Stimulated activated CD4-positive, alpha-beta T cell treated with anti-CD3 and anti-CD28 coated beads, Interleukin-4, amount 100 ng/mL, for 48 hours (primary cell): ENCODE measurements at regions not wholly inside any gene's neighbourhood (a gene's known extent, or its start where the extent isn't known, plus 50 kb on each side); places are given as distances from the start of the nearest gene placed in this dataset.

Experiments
- DNase-seq, 2 donors: peaks; one replicate each; pipeline ENCODE4 v3.0.0-alpha.2; 2020; ENCODE audit warnings: low read depth in 2 of 2

DNA sequence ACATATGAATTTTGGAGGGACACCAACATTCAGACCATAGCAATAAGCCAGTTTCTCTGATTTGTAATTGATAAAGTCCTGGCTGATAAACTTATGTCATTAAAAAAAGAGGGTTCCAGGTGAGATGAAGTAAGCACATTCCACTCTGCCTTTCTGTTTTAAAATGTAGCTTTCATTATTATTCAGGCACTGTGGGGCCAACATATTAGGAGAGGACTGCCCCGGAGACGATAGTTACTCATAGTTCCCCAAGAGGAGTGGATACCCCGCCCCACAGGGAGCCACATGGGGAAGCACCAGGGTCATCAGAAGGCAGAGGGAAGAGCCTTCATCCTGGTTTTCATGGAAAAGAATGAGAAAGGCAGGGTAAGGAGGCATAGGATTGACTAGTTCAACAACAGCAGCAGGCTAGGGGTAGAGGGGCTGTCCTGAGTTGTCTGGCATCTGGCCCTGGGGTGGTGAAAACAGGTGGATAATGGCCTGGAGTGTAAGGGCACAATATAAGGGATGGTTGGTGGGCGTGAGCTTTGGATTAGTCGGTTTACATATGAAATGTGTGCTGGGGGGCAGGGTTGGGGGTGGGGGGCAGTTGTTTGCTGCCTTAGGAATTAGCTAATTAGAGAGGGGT, 78.7 kb upstream of the PROK2 start:
- no peak for DNase-seq

DNA sequence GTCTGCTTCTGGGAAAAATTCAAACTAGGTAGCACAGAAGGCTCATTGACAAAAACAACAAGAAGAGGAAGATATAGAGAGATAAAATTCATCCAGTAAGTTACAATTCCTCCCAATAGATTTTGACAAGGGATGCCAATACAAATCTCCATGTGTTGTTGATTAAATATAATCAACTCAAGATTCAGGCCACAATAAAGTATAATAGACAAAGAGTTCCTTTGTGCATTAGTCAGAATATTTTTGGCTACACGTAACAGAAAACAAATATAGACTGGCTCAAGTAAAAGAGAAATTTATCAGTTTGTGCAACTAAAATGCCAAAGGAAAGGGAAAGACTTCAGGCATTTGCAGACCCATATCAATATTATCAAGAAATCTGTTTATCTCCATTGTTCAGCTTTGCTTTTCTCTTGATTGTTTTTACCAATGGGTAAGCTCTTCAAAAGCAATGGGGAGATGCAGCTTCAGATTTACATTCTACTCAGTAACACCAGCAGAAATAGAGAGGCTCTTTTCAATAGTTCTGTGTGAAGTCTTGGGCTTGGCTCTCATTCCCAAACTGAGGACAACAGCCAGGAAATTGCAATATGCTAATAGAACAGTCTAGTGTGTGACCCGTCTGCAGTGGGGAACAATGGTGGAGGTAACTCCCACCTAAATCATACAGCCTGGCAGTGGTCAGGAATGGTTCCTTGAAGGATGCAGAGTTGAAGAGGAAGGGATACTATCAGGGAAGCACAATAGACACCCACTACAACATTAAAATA, 77.6 kb upstream of the PROK2 start:
- no peak for DNase-seq

DNA sequence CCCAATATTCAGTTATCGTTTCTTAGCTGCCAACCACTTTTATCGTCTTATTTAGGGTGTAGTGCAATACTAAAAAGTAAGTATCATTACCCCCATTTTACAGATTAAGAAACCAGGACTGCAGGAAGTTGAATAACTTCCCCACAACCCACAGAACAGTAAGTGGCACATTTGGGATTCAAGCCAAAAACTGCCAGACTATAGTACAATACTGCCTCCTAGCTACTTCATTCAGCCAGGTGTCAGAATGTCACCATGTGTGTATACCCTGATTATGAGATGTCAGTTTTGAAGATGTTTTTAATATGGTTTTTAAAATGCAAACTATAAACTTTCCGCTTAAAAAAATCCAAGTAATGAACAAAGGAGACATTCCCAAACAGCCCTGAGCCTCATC, 74.2 kb upstream of the PROK2 start:
- no peak for DNase-seq

DNA sequence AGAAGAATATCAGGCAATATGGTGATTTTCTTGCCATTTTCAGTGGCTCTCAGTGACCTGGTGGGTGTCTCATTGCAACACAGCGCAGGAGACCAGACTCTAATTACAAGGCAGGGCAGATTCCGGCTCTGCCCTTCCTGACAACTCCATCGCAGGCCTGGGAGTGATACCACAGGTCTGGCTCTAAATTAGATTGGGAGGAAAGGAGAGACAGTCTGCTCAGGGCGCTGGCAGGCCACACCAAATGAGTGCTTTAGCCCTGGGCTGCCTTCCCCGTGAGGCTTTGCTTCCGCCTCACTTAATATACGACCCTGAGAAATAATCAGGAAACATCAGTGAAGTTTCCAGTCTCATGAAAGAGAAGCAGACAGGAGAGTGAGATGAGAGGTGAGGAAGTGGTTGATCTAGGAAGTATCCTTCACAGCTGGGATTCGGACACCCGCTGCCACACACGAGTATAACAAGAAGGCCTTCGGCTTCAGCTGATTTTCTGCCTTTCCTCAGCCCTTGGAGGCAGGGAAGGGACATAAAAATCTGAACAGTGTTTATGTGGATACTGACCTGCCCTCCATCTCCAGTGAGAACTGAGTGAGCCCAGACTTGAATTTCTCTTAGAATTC, 73.7 kb upstream of the PROK2 start:
- DNase-seq, result no peak

DNA sequence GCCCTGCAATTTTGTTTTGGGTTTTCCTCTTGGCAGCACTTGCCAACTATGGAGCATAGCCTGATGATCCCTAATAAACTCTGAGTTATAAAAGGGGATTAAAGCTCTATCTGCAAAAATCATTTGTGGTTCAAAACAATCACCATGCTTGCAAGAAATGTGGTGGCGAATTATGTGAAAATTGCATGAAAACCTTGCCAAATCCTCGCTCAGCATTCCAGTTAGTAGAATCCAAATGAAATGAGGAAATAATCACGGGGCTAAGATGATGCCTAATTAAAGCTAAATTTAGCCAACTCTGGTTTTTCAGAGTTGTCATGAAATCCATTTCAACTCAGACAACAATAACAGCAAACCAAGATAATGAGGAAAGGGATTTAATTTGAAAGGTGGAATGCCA, 73.0 kb upstream of the PROK2 start:
- no peak for DNase-seq

DNA sequence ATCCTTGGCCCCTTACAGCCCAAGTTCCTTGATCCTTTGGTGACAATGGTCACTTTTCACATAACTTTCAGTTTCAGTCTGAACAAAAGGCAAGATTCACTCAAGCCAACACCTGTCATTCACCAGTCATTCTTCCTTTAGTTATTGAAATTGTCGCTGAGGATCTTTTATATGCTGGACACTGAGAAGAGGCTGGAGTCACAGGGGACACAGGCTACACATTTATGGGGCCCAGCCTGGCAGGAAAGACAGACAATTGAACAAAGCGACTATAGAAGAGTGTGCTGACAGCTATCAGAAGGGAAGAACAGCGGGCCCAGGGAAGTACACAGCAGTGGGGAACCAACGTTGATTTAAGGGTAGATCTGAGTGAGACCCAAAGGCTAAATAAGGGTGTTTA, 69.8 kb upstream of the PROK2 start:
- no peak for DNase-seq

DNA sequence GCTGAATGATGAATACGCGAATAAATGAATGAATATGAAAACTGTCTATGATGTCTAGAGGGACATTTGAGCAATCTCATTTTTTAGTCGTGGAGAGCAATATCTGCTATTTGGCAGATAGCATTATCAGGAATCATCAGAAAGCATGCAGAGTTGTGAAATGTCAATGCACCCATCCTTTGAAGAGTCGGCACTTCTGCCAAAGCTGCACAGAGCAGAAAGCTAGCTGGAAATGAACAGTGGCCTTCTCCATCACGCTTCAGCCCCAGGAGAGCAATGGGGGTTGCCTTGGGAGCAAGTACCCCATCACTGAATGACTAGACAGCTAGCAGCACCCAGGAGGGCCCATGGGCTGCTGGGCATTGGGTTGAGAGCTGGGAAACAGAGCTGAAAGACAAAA, 69.1 kb upstream of the PROK2 start:
- no peak for DNase-seq

DNA sequence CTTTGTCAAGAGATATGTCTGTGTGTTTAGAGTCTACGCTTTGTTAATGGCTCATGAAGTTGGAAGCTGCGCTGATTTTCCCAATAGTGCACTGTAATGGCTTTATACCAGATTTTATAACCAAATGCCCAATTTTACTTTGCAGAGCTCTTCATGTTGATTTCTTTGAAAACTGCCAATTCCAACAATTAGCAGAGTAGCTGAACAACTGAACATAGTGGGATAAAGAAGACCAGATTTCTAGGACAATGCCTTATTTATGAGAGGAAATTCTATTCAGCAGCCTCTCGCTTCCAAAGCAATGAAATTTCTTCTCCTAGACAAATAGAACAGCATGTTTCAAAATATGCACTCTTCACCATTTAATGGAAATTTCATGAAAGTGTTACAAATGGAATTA, 66.9 kb upstream of the PROK2 start:
- no peak for DNase-seq

DNA sequence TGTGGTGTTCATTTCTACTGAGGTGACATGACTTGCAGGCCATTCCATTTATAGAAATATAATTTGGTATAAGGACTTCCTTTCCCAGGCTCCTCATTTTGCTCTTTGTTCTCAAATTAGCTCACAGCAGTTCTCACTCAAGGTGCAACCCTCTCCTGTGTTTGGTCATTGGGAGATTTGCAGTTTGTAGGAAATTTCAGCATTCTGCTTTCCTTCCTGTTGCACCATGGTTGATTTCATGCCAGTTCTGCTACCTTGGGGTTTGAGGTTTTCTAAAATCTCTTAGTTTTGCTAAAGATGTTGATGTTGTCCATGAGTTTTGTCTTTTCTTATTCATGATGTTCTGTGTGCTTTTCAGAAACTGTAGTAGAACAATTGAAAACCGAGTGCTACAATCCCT, 65.7 kb upstream of the PROK2 start:
- DNase-seq, result no peak

DNA sequence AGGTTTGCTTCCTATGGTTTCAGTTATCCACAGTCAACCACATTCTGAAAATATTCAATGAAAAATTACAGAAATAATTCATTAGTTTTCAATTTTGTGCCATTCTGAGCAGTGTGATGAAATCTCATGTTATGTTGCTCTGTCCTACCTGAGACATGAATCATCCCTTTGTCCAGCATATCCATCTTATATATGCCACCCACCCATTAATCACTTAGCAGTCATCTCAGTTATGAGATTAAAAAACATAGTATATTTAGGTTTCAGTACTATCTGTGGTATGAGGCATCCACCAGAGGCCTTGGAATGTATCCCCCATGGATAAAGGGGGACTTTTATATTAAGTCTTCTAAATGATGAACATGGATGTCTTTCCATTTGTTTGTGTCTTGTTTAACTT, 64.7 kb upstream of the PROK2 start:
- no peak for DNase-seq

DNA sequence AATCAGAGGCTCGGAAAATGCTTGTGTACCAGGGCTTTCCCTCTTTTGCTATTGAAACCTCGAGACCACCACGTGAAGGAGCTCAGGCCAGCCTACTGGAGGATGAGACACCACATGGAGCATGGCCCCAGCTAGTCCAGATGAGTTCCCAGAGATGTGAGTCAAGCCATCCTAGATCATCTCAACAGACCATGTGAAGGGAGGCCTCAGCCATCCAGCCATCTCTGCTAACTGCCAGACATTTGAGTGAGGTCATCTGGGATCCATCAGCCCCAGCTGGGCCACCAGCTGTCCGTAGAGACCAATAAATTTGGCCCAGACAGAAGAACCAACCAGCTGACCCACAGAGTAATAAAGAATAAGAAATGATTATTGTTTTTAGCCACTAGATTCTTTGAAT, 62.8 kb upstream of the PROK2 start:
- DNase-seq, result no peak

DNA sequence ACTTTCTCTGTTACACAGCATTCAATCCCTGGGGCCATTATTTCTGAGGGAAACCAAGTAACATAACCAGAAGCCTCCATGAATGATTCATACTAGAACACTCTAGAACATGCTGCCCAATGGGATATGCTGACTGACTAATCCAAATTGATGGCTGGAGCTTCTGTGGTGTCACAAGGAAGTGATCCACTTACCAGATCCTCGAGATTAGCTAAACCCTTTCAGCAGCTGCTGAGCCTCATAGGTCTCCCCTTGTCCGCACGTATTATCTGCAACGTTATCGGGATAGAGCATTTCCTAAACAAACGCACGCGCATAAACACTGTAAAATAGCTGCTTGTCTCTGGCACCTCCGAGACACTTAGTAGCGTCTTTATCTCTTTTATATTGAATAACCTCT, 61.2 kb upstream of the PROK2 start:
- no peak for DNase-seq

DNA sequence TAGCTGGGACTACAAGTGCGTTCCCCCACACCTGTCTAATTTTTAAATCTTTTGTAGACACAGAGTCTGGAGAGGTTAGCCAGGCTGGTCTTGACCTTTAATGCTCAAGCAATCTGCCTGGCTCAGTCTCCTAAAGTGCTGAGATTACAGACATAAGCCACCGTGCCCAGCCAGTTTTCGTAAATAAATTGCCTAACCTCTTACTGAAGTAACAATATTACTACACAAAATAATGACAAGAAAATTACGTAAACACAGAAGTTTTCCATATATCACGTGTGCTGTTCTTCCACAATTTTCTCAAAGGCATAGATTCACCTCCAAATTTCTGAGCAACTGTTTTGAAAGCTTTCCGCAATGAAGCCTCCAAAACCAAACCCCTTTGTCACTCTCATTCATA, 58.1 kb upstream of the PROK2 start:
- no peak for DNase-seq

DNA sequence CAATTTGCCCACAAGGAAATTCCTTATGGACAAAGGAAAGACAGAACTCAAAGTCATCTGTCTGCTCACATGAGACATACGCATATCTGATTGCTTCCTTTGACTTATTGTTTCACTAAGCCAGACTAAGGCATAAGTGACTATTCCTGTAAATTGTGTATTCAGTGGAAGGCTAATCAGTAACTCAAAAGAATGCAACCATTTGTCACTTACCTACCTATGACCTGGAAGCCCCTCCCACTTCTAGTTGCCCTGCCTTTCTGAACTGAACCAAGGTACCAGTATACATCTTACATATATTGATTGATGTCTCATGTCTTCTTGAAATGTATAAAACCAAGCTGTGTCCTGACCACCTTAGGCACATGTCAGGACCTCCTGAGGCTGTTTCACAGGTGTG, 53.5 kb upstream of the PROK2 start:
- DNase-seq, result no peak
